HCT116 (cell line): ENCODE measurements at regions not wholly inside any gene's neighbourhood (a gene's known extent, or its start where the extent isn't known, plus 50 kb on each side); places are given as distances from the start of the nearest gene placed in this dataset.

Source experiments
- ATAC-seq: fragments of 200-7000 bp; cut with Tn5 transposase; 2 replicates; pipeline ENCODE4 v1.9.1; 2020; ENCODE audit warnings: mild to moderate bottlenecking, moderate library complexity
- BruUV-seq: library from RNA; stranded (reverse); fragments of 400-500 nt; replicated peaks from 2 replicates; lab custom pipeline; 2021; lab: Mats Ljungman, UMichigan
- CTCF ChIA-PET: fragments of 300-600 bp; sonication (Branson Sonifier 250); formaldehyde crosslinking; loops from one replicate; lab custom pipeline; 2021; ENCODE audit warnings: antibody characterized with exemption; lab: Charles Lee
- POLR2A ChIA-PET: fragments of 300-600, 350-600 bp; sonication (Branson Sonifier 250); formaldehyde crosslinking; loops from one replicate; lab custom pipeline; 2021; ENCODE audit warnings: antibody characterized with exemption; lab: Charles Lee
- RAD21 ChIA-PET, 2 experiments: fragments of 300-600 bp; sonication (Branson Sonifier 250); formaldehyde crosslinking; loops; one replicate each; lab custom pipeline; 2023; ENCODE audit warnings: low total read pairs in 2 of 2; ENCODE audit not compliant: uncharacterized antibody in 2 of 2, unreplicated experiment in 2 of 2, low non-redundant PET in 1 of 2; lab: Charles Lee
- DNase-seq: peaks from one replicate; pipeline ENCODE4 v3.0.0-alpha.2; 2010; ENCODE audit warnings: low read depth, low spot score
- H2AFZ ChIP-seq: fragments of 200-600 bp; shearing (Covaris generic), sonication (generic); 2 replicates; pipeline ENCODE4 v1.6.1; 2017; ENCODE audit warnings: low read depth, mixed run types, mixed read lengths, antibody characterized with exemption, low read length; ENCODE audit not compliant: poor library complexity, severe bottlenecking
- H3K27ac ChIP-seq: 2 replicates; pipeline ENCODE4 v1.5.1; 2012; ENCODE audit warnings: low read depth, low read length
- H3K27me3 ChIP-seq: fragments of 200-600 bp; sonication (generic); 2 replicates; pipeline ENCODE4 v1.6.1; 2016; ENCODE audit warnings: mixed run types, low read length, mixed read lengths; ENCODE audit not compliant: insufficient read depth
- H3K36me3 ChIP-seq, 2 experiments: fragments of 200-500 bp in 1 of 2; fragments of 200-600 bp in 1 of 2; sonication (Bioruptor generic) in 1 of 2; sonication (generic) in 1 of 2; 2 replicates each; pipeline versions ENCODE4 v1.5.1 to v1.6.1; 2014 to 2016; ENCODE audit warnings: low read length in 2 of 2, inconsistent platforms in 1 of 2, mixed read lengths in 1 of 2, mixed run types in 1 of 2; ENCODE audit not compliant: insufficient read depth in 2 of 2, control insufficient read depth in 1 of 2
- H3K4me1 ChIP-seq, 2 experiments: fragments of 200-600 bp in 1 of 2; sonication (generic) in 1 of 2; 2 replicates each; pipeline versions ENCODE4 v1.5.1 to v1.6.1; 2012 to 2017; ENCODE audit warnings: low read length in 2 of 2, inconsistent platforms in 1 of 2, mild to moderate bottlenecking in 1 of 2, mixed read lengths in 1 of 2, mixed run types in 1 of 2, moderate library complexity in 1 of 2; ENCODE audit not compliant: insufficient read depth in 2 of 2, control insufficient read depth in 1 of 2
- H3K4me2 ChIP-seq: fragments of 200-600 bp; sonication (generic); 2 replicates; pipeline ENCODE4 v1.6.1; 2017; ENCODE audit warnings: mixed run types, low read length, mixed read lengths
- H3K4me3 ChIP-seq, 2 experiments: fragments of 200-600 bp in 1 of 2; sonication (generic) in 1 of 2; replicated peaks in 1 of 2; 2 replicates each; pipeline ENCODE4 v1.5.1; 2011 to 2016; ENCODE audit warnings: low read length in 2 of 2, control low read depth in 1 of 2, low read depth in 1 of 2, mild to moderate bottlenecking in 1 of 2, mixed read lengths in 1 of 2, mixed run types in 1 of 2
- H3K79me2 ChIP-seq: fragments of 200-600 bp; sonication (generic); 2 replicates; pipeline ENCODE4 v1.6.1; 2017; ENCODE audit warnings: mild to moderate bottlenecking, mixed run types, low read length, moderate library complexity, mixed read lengths; ENCODE audit not compliant: insufficient read depth
- H3K9ac ChIP-seq: fragments of 200-600 bp; sonication (generic); 2 replicates; pipeline ENCODE4 v1.6.1; 2016; ENCODE audit warnings: low read length, mixed read lengths
- H3K9me2 ChIP-seq: fragments of 200-600 bp; sonication (generic), shearing (Covaris generic); 2 replicates; pipeline ENCODE4 v1.6.1; 2017; ENCODE audit warnings: mixed run types, mild to moderate bottlenecking, moderate library complexity; ENCODE audit not compliant: insufficient read depth
- H3K9me3 ChIP-seq, 2 experiments: fragments of 200-500 bp in 1 of 2; fragments of 200-600 bp in 1 of 2; sonication (Bioruptor generic) in 1 of 2; sonication (generic) in 1 of 2; 2 replicates each; pipeline ENCODE4 v1.6.1; 2014 to 2017; ENCODE audit warnings: low read length in 2 of 2, mixed read lengths in 2 of 2, inconsistent platforms in 1 of 2, low read depth in 1 of 2, mild to moderate bottlenecking in 1 of 2, mixed run types in 1 of 2, moderate library complexity in 1 of 2; ENCODE audit not compliant: control insufficient read depth in 1 of 2, insufficient read depth in 1 of 2
- H4K20me1 ChIP-seq: fragments of 200-600 bp; sonication (generic), shearing (Covaris generic); 2 replicates; pipeline ENCODE4 v1.6.1; 2017; ENCODE audit warnings: mixed run types, mild to moderate bottlenecking, moderate library complexity; ENCODE audit not compliant: insufficient read depth
- CBX3 ChIP-seq: IDR thresholded peaks from 2 replicates; pipeline ENCODE4 v1.6.1; 2012; ENCODE audit warnings: low read depth
- ELF1 ChIP-seq: IDR thresholded peaks from 2 replicates; pipeline ENCODE4 v1.6.1; 2012; ENCODE audit warnings: low read depth, borderline replicate concordance
- EZH2 ChIP-seq: fragments of 200-600 bp; sonication (generic); IDR thresholded peaks from 2 replicates; pipeline ENCODE4 v1.6.1; 2017; ENCODE audit warnings: antibody characterized with exemption, mixed run types
- EZH2phosphoT487 ChIP-seq: fragments of 200-600 bp; IDR thresholded peaks from 2 replicates; pipeline ENCODE4 v1.6.1; 2018; ENCODE audit warnings: antibody characterized with exemption, borderline replicate concordance
- TCF7L2 ChIP-seq: IDR thresholded peaks from 2 replicates; pipeline ENCODE4 v1.7.0; 2011; ENCODE audit warnings: borderline replicate concordance, inconsistent platforms; ENCODE audit not compliant: insufficient read depth, insufficient read length; ENCODE audit errors: extremely low read depth
- intact Hi-C: fragments of 100-400 bp; cut with micrococcal nuclease; formaldehyde crosslinking; loops from 2 replicates; pipeline ENCODE4 v1.10.0; 2022
- TF ChIP-seq, protein P1 (sequence below): IDR thresholded peaks from 2 replicates; pipeline ENCODE4 v1.6.1; 2012

DNA sequence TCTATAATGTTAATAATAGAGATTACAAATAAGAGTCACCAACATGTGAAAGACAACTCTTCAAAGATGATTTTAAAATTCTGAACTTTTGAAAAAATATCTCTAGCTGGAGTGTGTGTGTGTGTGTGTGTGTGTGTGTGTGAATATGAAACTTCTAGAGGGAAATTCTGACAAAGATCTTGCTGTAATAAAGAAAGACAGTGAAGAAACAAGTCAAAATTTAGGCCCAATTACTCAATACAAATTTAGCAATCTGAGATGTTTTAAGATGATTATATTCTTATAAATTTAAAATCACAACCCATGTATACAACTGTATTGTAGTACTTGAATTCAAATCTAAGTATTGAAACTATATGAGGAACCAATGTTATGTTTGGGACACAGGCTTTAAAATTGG is 57.2 kb upstream of the UGP2 start:
- Histone ChIP-seq H3K9me3 (no peaks in the 10 kb centered on the region), H4K20me1 (no peaks in the 10 kb centered on the region), H3K9me2 (no peaks in the 10 kb centered on the region), H3K4me2 (no peak overlapping the region), H3K36me3 (no peaks in the 10 kb centered on the region), H3K79me2 (no peaks in the 10 kb centered on the region), H3K4me1 (no peaks in the 10 kb centered on the region), H3K4me3 (no peak overlapping the region), H3K9ac (no peak overlapping the region), H3K27ac (no peak overlapping the region), H3K27me3 (no peaks in the 10 kb centered on the region; the same call in 1 of the 2 replicates), H2AFZ (no peak overlapping the region)
- no peak for TF ChIP-seq ELF1
- ChIA-PET POLR2A (no interaction called here), RAD21 (no interaction called here), CTCF (no interaction called here)
- intact Hi-C loops: no loop called here
- ATAC-seq (no peak), DNase-seq (no peak)
- BruUV-seq: no TSS peak

DNA sequence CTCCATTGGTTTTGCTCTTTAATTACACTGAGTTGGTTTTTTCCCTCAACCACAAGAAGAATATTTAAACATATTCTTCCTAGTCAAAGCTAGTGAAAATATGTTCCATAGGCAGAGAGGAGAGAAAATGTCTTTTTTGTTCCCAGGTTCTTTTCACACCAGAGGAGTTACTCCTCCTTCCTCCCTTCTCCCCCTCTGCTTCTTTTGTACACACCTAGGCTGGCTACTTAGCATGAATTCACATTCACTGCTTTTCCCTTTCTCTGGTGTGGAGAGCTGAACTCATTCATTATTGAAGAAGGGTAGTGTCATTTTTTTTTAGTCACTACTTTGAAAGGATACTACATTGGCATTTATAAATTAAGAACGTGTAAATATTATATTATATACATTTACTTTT is 56.6 kb upstream of the UGP2 start:
- H3K9me3 ChIP-seq: no peaks in the 10 kb centered on the region
- BruUV-seq: no TSS peak
- CTCF ChIA-PET: no interaction called here
- no peaks in the 10 kb centered on the region for H3K9me2 ChIP-seq
- ATAC-seq (no peak), DNase-seq (no peak)
- RAD21 ChIA-PET: no interaction called here
- no peaks in the 10 kb centered on the region; the same call in 1 of the 2 replicates for H3K27me3 ChIP-seq
- no peak overlapping the region for H3K9ac ChIP-seq
- no peaks in the 10 kb centered on the region for H3K4me1 ChIP-seq
- H3K36me3 ChIP-seq: no peaks in the 10 kb centered on the region
- no peaks in the 10 kb centered on the region for H4K20me1 ChIP-seq
- H3K79me2 ChIP-seq: no peaks in the 10 kb centered on the region
- POLR2A ChIA-PET: no interaction called here
- no peak overlapping the region for H3K27ac ChIP-seq
- H3K4me2 ChIP-seq: no peak overlapping the region
- H3K4me3 ChIP-seq: no peak overlapping the region
- intact Hi-C loops: no loop called here
- TF ChIP-seq TCF7L2 (no peak), EZH2phosphoT487 (no peak), CBX3 (no peak), EZH2 (no peak)
- TF ChIP-seq, protein P1, sequence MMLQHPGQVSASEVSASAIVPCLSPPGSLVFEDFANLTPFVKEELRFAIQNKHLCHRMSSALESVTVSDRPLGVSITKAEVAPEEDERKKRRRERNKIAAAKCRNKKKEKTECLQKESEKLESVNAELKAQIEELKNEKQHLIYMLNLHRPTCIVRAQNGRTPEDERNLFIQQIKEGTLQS: no peak
- no peak overlapping the region for H2AFZ ChIP-seq
